SU-DHL-6 (cell line): ENCODE measurements at regions not wholly inside any gene's neighbourhood (a gene's known extent, or its start where the extent isn't known, plus 50 kb on each side); places are given as distances from the start of the nearest gene placed in this dataset.

ENCODE experiments used
- EZH2phosphoT487 ChIP-seq: fragments of 200-600 bp; sonication (generic), shearing (Covaris generic); conservative IDR thresholded peaks from 2 replicates; pipeline ENCODE4 v1.6.1; 2018; ENCODE audit warnings: mild to moderate bottlenecking, antibody characterized with exemption, low read length, moderate library complexity, mixed read lengths
- TF ChIP-seq, protein P1 (sequence below): fragments of 200-600 bp; sonication (generic); IDR thresholded peaks from one replicate; pipeline ENCODE4 v1.5.1; 2017; ENCODE audit warnings: antibody characterized with exemption, mild to moderate bottlenecking, low read length, moderate library complexity; ENCODE audit not compliant: insufficient read depth, poor library complexity, severe bottlenecking

DNA sequence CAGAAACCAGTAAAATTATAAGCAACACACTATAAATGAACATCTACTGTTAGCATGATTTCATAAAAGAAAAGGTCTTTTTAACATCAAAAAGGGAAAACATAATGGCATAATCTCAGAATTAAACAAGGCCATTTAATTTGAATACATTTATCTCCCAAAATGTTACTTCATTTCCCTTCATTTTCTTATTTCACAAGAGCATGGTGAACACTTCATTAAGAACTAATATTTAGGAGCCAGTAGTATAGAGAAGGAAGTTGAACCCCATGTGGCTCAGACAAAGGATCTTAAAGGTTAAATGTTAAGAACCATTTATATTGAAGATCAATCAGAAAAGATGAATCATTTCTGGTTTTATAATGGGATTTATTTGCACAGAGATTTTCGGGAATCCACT is 981.7 kb downstream of the TTLL7 start:
- TF ChIP-seq, protein P1, sequence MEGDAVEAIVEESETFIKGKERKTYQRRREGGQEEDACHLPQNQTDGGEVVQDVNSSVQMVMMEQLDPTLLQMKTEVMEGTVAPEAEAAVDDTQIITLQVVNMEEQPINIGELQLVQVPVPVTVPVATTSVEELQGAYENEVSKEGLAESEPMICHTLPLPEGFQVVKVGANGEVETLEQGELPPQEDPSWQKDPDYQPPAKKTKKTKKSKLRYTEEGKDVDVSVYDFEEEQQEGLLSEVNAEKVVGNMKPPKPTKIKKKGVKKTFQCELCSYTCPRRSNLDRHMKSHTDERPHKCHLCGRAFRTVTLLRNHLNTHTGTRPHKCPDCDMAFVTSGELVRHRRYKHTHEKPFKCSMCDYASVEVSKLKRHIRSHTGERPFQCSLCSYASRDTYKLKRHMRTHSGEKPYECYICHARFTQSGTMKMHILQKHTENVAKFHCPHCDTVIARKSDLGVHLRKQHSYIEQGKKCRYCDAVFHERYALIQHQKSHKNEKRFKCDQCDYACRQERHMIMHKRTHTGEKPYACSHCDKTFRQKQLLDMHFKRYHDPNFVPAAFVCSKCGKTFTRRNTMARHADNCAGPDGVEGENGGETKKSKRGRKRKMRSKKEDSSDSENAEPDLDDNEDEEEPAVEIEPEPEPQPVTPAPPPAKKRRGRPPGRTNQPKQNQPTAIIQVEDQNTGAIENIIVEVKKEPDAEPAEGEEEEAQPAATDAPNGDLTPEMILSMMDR = no peak
- no peak for TF ChIP-seq EZH2phosphoT487
